BLaER1 (cell line): ENCODE measurements at regions not wholly inside any gene's neighbourhood (a gene's known extent, or its start where the extent isn't known, plus 50 kb on each side); places are given as distances from the start of the nearest gene placed in this dataset.

Experiments used
- H3K27ac ChIP-seq: shearing (Covaris generic); formaldehyde crosslinking; 2 replicates; pipeline ENCODE4 v1.8.1; 2022
- H3K27me3 ChIP-seq: shearing (Covaris generic); formaldehyde crosslinking; 2 replicates; pipeline ENCODE4 v1.8.1; 2022
- H3K36me3 ChIP-seq: shearing (Covaris generic); formaldehyde crosslinking; 2 replicates; pipeline ENCODE4 v1.8.1; 2022
- H3K4me1 ChIP-seq: shearing (Covaris generic); formaldehyde crosslinking; 2 replicates; pipeline ENCODE4 v1.8.1; 2022
- H3K4me2 ChIP-seq: shearing (Covaris generic); formaldehyde crosslinking; 2 replicates; pipeline ENCODE4 v1.8.1; 2022
- H3K4me3 ChIP-seq: shearing (Covaris generic); formaldehyde crosslinking; 2 replicates; pipeline ENCODE4 v1.8.1; 2022
- H3K9ac ChIP-seq: shearing (Covaris generic); formaldehyde crosslinking; 2 replicates; pipeline ENCODE4 v1.8.1; 2022
- H3K9me3 ChIP-seq: shearing (Covaris generic); formaldehyde crosslinking; 2 replicates; pipeline ENCODE4 v1.8.1; 2022
- H4K20me1 ChIP-seq: shearing (Covaris generic); formaldehyde crosslinking; 2 replicates; pipeline ENCODE4 v1.8.1; 2022
- Cebpa-rat ChIP-seq: shearing (Covaris generic); IDR thresholded peaks from 2 replicates; pipeline ENCODE4 v1.8.1; 2022

DNA sequence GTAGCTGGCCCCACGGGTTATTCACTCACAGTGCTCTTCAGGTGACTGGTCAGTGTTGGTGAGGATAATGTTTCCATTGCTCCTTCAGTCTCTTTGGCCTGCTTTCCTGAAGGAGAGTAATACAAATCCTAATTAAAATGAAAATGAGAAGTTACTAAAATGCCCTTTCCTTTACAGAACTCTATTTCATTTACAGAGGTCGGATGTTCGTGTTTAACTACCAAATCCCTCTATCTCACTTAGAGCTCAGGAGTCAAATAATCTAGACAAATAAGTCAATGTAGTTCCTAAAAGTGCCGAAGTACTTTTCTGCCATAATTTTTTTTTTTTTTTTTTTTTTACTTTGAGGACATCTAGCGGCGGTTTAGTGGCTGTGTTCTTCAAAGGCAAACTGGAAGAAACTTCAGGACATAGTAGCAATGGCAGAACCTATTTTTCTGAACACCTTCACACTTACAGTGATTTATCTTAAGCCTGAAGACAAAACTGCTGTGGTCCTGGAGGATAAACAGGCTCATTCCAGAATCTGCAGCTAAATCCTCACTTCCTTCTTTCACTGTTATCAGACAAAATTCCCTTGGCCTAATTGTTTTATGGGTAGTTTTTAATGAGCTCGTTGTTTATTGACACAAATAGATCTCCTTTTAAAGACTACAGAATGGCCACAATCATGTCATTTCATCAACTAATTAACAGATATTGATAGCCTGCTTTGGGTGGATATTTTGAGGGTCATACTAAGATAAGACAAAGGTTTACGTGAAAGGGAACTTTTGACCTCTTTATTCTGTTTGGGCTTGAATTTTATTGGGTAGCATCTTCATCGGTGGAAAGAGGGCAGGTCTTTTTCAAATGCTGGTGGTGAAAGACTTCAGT is 207.6 kb upstream of the DMRTA1 start:
- no peaks in the 10 kb centered on the region for H4K20me1 ChIP-seq
- no peak overlapping the region for H3K4me3 ChIP-seq
- peaks cover 9% of the 10 kb centered on the region; the same call in 1 of the 2 replicates for H3K9me3 ChIP-seq
- TF ChIP-seq Cebpa-rat = no peak
- H3K9ac ChIP-seq = no peak overlapping the region
- H3K27me3 ChIP-seq = no peaks in the 10 kb centered on the region
- no peaks in the 10 kb centered on the region for H3K36me3 ChIP-seq
- peaks cover 53% of the 10 kb centered on the region for H3K4me1 ChIP-seq
- H3K4me2 ChIP-seq = peak overlapping the region; percentile 72; the same call in 1 of the 2 replicates
- 0 out of 2 replicates have a peak overlapping the region, but pooled peaks have one; percentile 28 for H3K27ac ChIP-seq

DNA sequence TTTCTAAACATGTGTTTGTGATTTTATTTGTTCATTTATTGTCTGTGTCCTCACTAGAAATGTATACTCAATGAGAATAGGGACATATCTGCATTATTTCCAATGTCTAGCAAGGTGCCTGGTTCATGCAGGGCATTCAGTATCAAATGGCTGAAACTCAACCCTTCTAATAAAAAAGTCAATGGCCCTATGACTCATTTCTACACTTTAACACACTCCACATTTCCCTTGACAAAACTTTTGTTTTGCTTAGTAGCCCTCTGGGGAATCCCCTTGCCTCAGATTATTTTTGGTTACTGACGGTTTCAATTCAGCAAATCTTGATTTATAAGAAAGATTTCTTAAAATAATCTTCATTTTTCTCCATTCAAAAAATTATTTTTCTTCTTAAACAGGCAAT is 206.0 kb upstream of the DMRTA1 start:
- Histone ChIP-seq H3K27ac (peak overlapping the region; percentile 72; the same call in 1 of the 2 replicates), H3K27me3 (no peaks in the 10 kb centered on the region), H3K4me1 (peaks cover 53% of the 10 kb centered on the region), H3K4me3 (no peak overlapping the region), H3K4me2 (peak overlapping the region; percentile 72), H3K9ac (0 out of 2 replicates have a peak overlapping the region, but pooled peaks have one; percentile 11), H3K36me3 (no peaks in the 10 kb centered on the region), H4K20me1 (no peaks in the 10 kb centered on the region), H3K9me3 (no peaks in the 10 kb centered on the region)
- no peak for TF ChIP-seq Cebpa-rat

DNA sequence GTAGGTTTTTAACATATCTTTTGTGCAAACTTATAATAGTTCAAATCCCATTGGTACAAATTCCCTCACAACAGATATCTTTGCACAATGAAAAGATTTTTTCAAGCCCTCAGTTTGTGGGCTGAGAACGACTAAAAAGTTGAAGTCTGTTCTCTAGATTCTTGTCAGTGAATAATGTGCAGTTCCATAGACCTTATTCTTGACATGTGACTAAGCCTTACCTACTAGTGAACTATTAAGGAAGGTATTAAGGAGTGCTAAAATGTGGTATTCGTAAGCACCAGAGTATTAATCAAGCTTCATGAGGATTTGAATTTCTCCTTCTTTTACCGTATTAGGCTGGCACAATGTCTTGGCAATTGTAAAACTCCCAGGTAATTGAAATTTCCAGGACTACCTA is 205.6 kb upstream of the DMRTA1 start:
- no peak for TF ChIP-seq Cebpa-rat
- Histone ChIP-seq H3K9me3 (no peaks in the 10 kb centered on the region), H3K27me3 (no peaks in the 10 kb centered on the region), H3K4me2 (peak overlapping the region; percentile 72), H3K36me3 (no peaks in the 10 kb centered on the region), H4K20me1 (no peaks in the 10 kb centered on the region), H3K9ac (0 out of 2 replicates have a peak overlapping the region, but pooled peaks have one; percentile 11), H3K27ac (peak overlapping the region; percentile 72; the same call in 1 of the 2 replicates), H3K4me3 (no peak overlapping the region), H3K4me1 (peaks cover 53% of the 10 kb centered on the region)

DNA sequence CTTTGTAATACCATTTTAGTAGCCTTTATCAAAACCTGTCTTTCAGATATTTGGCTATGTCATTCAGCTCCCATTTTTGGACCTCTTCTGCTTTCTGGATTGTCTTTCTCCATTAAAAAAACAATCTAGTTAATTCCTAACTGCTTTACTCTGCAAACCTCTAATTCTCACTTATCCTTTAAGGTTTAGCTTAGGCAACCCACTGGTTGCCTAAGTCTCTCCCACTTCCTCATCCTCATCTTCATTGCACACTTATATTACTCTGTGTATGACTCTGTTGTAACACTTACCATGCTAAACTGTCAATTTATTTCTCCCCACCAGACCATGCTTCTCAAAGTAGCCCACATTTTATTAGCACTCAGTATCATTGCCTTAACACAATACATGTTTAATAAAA is 205.0 kb upstream of the DMRTA1 start:
- Histone ChIP-seq H3K4me2 (peak overlapping the region; percentile 72), H3K27me3 (no peaks in the 10 kb centered on the region), H3K4me1 (peaks cover 53% of the 10 kb centered on the region), H3K36me3 (no peaks in the 10 kb centered on the region), H3K4me3 (no peak overlapping the region), H3K9me3 (no peaks in the 10 kb centered on the region), H3K27ac (0 out of 2 replicates have a peak overlapping the region, but pooled peaks have one; percentile 72), H3K9ac (no peak overlapping the region), H4K20me1 (no peaks in the 10 kb centered on the region)
- TF ChIP-seq Cebpa-rat = no peak

DNA sequence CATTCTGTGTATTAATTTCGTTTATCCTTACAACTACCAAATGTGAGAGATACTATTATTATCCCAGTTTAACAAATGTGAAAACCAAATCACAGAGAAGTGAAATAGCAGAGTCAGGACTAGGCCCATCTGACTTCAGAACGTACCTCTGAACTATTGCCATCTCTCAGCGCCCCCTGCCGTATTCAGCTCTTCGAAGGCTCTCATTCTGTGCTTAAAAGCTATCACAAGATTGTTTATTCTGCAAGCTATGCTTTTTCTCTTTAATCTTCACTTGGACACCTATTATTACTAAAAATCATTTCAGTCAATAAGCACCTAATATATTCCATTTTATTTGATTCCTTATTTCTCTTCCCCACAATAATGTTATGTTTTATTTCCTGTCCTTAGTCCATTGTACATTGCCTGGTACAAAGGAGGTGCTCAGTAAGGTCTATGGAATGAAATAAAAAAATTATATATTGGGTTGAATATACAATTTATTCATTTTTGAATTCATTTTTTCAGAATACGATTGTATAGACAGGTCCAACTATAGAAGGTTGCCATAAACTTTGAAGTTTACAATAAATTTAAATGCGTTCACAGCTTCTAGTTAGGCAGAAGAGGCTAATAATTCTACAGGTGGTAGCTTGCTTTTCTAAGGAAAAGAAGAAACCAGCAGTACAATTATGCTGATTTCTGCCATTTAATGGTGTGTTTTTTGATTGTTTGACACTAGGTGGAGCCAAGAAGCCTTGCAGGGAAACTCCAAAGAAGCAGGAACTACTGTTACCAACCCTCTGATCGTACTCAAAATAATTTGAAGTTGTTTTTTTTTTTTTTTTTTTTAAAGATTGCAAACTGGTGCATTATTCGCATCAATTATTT is 202.2 kb upstream of the DMRTA1 start:
- Histone ChIP-seq H3K4me2 (no peak overlapping the region), H3K4me1 (peaks cover 36% of the 10 kb centered on the region), H3K9me3 (peaks cover 20% of the 10 kb centered on the region), H3K4me3 (no peak overlapping the region), H3K36me3 (no peaks in the 10 kb centered on the region), H4K20me1 (no peaks in the 10 kb centered on the region), H3K9ac (no peak overlapping the region), H3K27me3 (no peaks in the 10 kb centered on the region), H3K27ac (no peak overlapping the region)
- no peak for TF ChIP-seq Cebpa-rat

DNA sequence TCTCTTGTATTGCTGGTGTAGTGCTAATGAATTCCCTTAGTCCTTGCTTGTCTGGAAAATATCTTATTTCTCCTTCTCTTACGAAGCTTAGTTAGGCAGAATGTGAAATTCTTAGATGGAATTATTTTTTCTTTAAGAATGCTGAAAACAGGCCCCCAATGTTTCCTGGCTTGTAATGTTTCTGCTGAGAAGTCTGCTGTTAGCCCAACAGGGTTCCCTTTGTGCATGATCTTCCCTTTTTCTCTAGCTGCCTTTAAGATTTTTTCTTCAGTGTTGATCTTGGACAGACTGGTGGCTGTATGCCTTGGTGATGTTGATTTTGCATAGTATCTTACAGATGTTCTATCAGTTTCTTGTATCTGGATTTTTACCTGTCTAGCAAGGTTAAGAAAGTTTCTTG is 191.3 kb upstream of the DMRTA1 start:
- H3K4me3 ChIP-seq = no peak overlapping the region

DNA sequence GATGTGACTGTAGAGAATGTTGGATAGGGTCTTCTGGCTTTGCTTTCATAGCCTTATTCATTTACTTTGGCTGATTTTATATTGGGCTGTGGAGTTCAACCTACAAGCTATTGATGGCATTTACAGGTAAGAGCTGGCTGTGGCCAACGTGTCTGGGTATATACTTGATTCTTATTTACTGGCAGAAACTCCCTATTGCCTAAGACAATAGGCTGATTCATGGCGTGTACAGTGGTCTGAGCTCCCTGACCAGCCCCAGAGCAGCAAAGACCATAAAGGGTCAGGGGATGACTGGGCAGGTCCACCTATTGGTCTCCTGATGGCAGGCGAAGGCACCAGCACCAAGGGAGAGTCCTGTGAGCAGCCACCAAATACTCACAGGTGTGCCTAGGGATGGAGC is 190.2 kb upstream of the DMRTA1 start:
- no peak for TF ChIP-seq Cebpa-rat
- Histone ChIP-seq H3K4me2 (no peak overlapping the region), H3K27me3 (no peaks in the 10 kb centered on the region), H4K20me1 (no peaks in the 10 kb centered on the region), H3K4me3 (no peak overlapping the region), H3K9me3 (peaks cover 26% of the 10 kb centered on the region), H3K36me3 (no peaks in the 10 kb centered on the region), H3K4me1 (no peaks in the 10 kb centered on the region), H3K27ac (no peak overlapping the region), H3K9ac (no peak overlapping the region)

More for the DNA sequence above, 191.3 kb upstream of the DMRTA1 start:
- Histone ChIP-seq H3K27me3 (no peaks in the 10 kb centered on the region), H3K36me3 (no peaks in the 10 kb centered on the region), H3K4me1 (no peaks in the 10 kb centered on the region), H3K9ac (no peak overlapping the region), H3K4me2 (no peak overlapping the region), H4K20me1 (no peaks in the 10 kb centered on the region), H3K9me3 (peaks cover 36% of the 10 kb centered on the region), H3K27ac (no peak overlapping the region)
- no peak for TF ChIP-seq Cebpa-rat

DNA sequence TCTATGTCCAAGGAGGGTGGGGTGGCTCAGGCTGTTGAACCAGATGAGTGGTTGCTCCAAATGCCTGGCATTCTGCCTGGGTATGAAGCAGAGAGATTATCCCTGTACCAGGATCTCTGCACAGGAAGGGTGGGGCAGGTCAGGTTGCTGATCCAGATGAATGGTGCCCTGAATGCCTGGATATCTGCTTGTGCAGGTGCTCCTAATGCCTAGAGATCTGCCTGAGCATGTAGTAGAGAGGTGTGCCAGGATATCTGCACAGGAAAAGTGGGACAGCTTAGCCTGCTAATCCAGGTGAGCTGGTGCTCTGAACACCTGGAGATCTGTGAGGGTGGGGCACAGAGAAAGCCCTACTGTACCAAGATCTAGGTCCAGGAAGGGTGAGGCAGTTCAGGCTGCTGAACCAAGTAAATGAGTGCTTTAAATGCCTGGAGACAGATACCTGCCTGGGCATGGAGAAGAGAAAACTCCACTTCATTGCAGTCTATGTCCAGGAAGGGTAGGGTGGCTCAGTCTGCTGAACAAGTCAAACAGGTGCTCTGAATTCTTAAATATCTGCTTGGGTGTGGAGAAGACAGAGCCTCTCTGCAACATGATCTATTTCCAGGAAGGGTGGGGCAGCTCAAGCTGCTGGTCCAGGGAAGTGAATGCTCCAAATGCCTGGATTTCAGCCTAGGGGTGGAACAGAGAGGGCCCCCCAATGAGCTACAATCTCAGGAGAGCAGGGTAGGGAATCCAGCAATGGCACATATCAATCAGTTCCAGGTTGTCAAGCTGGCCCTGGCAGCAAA is 189.4 kb upstream of the DMRTA1 start:
- Histone ChIP-seq H3K4me2 (no peak overlapping the region), H3K27me3 (no peaks in the 10 kb centered on the region), H3K9ac (no peak overlapping the region), H3K4me3 (no peak overlapping the region), H3K9me3 (peaks cover 17% of the 10 kb centered on the region), H3K27ac (no peak overlapping the region), H4K20me1 (no peaks in the 10 kb centered on the region), H3K36me3 (no peaks in the 10 kb centered on the region), H3K4me1 (no peaks in the 10 kb centered on the region)
- TF ChIP-seq Cebpa-rat = no peak

DNA sequence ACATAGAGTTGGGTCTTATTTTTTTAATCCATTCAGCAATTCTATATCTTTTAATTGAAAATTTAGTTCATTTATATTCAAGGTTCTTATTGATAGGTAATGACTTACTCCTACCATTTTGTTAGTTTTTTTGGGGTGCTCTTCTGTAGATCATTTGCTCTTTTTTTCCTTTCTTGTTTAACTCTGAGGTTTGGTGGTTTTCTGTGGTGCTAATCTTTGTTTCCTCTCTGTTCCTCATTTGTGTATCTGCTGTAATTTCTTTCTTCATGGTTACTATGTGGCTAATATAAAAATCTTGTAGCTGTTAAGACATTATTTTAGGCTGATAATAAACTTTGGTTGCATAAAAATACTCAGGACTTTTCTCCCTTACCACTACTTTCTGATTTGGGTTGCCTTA is 181.6 kb upstream of the DMRTA1 start:
- Histone ChIP-seq H3K27me3 (no peaks in the 10 kb centered on the region), H3K4me2 (no peak overlapping the region), H3K27ac (no peak overlapping the region), H3K4me3 (no peak overlapping the region), H3K36me3 (no peaks in the 10 kb centered on the region), H3K9ac (no peak overlapping the region), H4K20me1 (no peaks in the 10 kb centered on the region), H3K9me3 (peaks cover 7% of the 10 kb centered on the region), H3K4me1 (no peaks in the 10 kb centered on the region)
- no peak for TF ChIP-seq Cebpa-rat
